ENCODE measurements at regions not wholly inside any gene's neighbourhood (a gene's known extent, or its start where the extent isn't known, plus 50 kb on each side); places are given as distances from the start of the nearest gene placed in this dataset.
"Not testable (repeated sequence)": the region's sequence is repeated elsewhere in the genome, so short reads cannot be mapped to it uniquely, and the experiment has no call there.

DNA sequence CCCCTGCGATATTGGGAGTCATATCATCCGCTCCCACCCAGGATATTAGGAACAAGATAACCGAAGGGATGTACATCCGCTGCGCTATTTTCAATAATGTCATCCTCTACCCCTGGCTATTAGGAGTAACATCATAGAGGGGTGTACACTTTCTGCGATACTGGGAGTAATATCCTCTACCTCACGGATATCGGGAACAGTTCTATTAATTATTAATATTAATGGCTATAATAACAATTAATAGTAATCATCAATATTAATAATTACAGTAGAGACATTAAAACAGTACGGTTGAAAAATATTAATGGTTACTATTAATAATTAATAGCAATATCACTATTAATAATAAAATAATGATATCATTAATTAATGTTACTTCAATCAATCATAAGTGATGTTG lies 90.1 kb downstream of the OTOP1 start:
- H3K79me2 ChIP-seq (ENCODE audit: control insufficient read depth, insufficient read depth, low read length); FAIRE-seq; H3K9me3 ChIP-seq (ENCODE audit: control insufficient read depth, low read depth, low read length); H3K9ac ChIP-seq (ENCODE audit: control insufficient read depth, extremely low read depth, insufficient read depth, low read length); H3K27me3 ChIP-seq (ENCODE audit: control insufficient read depth, extremely low read depth, insufficient read depth, low read length); dilution Hi-C loops (cut with MboI; ENCODE audit: extremely low pct_ligation_motif_present, low sequenced_read_pairs); H3K27ac ChIP-seq (ENCODE audit: control insufficient read depth, insufficient read depth, low read length); DNase-seq (ENCODE audit: low read depth, low spot score); H3K9me1 ChIP-seq (ENCODE audit: control insufficient read depth, extremely low read depth, insufficient read depth, low read length); H3K36me3 ChIP-seq (ENCODE audit: control insufficient read depth in 2 of 2, extremely low read depth in 1 of 2, insufficient read depth in 2 of 2, low read length in 2 of 2); H3K4me2 ChIP-seq (ENCODE audit: control insufficient read depth, extremely low read depth, insufficient read depth, low read depth, low read length); H4K20me1 ChIP-seq (ENCODE audit: control insufficient read depth, extremely low read depth, insufficient read depth, low read length); H3K4me3 ChIP-seq (ENCODE audit: control insufficient read depth in 2 of 3, extremely low read depth in 1 of 3, insufficient read depth in 2 of 3, low read depth in 1 of 3, low read length in 3 of 3); H2AFZ ChIP-seq (ENCODE audit: control insufficient read depth, low read length); H3K4me1 ChIP-seq (ENCODE audit: control insufficient read depth, extremely low read depth, insufficient read depth, low read length): not testable (repeated sequence)

Small RNAs in the stretch of these regions (small RNA-seq; reads per million reads assigned to genes)
- gene AC116562.3 (ENCODE audit: insufficient read length in 3 of 3, low read depth in 3 of 3, low replicate concordance in 1 of 3): 0 reads per million in 3 experiments
